ENCODE measurements at regions not wholly inside any gene's neighbourhood (a gene's known extent, or its start where the extent isn't known, plus 50 kb on each side); places are given as distances from the start of the nearest gene placed in this dataset.

DNA sequence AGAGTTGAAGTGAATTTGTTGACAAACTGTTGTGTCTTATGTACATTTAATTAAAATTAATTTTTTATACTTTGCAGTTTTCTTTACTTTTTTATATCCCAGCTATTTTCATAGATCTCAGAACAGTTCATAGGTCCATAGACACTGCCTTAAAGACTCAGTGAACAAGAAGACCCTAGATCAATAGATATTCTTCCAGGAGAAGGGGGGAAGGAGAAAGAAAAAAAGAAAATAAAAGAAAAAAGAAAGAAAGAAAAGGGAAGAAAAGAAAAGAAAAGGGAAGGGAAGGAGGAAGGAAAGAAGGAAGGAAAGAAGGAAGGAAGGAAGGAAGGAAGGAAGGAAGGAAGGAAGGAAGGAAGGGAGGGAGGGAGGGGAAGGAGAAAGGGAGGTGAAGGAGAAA lies 130.8 kb downstream of the MAFB start (continued):
- TF ChIP-seq, protein P1, sequence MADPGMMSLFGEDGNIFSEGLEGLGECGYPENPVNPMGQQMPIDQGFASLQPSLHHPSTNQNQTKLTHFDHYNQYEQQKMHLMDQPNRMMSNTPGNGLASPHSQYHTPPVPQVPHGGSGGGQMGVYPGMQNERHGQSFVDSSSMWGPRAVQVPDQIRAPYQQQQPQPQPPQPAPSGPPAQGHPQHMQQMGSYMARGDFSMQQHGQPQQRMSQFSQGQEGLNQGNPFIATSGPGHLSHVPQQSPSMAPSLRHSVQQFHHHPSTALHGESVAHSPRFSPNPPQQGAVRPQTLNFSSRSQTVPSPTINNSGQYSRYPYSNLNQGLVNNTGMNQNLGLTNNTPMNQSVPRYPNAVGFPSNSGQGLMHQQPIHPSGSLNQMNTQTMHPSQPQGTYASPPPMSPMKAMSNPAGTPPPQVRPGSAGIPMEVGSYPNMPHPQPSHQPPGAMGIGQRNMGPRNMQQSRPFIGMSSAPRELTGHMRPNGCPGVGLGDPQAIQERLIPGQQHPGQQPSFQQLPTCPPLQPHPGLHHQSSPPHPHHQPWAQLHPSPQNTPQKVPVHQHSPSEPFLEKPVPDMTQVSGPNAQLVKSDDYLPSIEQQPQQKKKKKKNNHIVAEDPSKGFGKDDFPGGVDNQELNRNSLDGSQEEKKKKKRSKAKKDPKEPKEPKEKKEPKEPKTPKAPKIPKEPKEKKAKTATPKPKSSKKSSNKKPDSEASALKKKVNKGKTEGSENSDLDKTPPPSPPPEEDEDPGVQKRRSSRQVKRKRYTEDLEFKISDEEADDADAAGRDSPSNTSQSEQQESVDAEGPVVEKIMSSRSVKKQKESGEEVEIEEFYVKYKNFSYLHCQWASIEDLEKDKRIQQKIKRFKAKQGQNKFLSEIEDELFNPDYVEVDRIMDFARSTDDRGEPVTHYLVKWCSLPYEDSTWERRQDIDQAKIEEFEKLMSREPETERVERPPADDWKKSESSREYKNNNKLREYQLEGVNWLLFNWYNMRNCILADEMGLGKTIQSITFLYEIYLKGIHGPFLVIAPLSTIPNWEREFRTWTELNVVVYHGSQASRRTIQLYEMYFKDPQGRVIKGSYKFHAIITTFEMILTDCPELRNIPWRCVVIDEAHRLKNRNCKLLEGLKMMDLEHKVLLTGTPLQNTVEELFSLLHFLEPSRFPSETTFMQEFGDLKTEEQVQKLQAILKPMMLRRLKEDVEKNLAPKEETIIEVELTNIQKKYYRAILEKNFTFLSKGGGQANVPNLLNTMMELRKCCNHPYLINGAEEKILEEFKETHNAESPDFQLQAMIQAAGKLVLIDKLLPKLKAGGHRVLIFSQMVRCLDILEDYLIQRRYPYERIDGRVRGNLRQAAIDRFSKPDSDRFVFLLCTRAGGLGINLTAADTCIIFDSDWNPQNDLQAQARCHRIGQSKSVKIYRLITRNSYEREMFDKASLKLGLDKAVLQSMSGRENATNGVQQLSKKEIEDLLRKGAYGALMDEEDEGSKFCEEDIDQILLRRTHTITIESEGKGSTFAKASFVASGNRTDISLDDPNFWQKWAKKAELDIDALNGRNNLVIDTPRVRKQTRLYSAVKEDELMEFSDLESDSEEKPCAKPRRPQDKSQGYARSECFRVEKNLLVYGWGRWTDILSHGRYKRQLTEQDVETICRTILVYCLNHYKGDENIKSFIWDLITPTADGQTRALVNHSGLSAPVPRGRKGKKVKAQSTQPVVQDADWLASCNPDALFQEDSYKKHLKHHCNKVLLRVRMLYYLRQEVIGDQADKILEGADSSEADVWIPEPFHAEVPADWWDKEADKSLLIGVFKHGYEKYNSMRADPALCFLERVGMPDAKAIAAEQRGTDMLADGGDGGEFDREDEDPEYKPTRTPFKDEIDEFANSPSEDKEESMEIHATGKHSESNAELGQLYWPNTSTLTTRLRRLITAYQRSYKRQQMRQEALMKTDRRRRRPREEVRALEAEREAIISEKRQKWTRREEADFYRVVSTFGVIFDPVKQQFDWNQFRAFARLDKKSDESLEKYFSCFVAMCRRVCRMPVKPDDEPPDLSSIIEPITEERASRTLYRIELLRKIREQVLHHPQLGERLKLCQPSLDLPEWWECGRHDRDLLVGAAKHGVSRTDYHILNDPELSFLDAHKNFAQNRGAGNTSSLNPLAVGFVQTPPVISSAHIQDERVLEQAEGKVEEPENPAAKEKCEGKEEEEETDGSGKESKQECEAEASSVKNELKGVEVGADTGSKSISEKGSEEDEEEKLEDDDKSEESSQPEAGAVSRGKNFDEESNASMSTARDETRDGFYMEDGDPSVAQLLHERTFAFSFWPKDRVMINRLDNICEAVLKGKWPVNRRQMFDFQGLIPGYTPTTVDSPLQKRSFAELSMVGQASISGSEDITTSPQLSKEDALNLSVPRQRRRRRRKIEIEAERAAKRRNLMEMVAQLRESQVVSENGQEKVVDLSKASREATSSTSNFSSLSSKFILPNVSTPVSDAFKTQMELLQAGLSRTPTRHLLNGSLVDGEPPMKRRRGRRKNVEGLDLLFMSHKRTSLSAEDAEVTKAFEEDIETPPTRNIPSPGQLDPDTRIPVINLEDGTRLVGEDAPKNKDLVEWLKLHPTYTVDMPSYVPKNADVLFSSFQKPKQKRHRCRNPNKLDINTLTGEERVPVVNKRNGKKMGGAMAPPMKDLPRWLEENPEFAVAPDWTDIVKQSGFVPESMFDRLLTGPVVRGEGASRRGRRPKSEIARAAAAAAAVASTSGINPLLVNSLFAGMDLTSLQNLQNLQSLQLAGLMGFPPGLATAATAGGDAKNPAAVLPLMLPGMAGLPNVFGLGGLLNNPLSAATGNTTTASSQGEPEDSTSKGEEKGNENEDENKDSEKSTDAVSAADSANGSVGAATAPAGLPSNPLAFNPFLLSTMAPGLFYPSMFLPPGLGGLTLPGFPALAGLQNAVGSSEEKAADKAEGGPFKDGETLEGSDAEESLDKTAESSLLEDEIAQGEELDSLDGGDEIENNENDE (IDR thresholded peaks at IDR 0.05; ENCODE audit: insufficient replicate concordance, low read length) = no peak
- TF ChIP-seq BACH1 (IDR thresholded peaks at IDR 0.05; ENCODE audit: low read length) = no peak
